Progenitor cell of endocrine pancreas (in vitro differentiated cells): ENCODE measurements at regions not wholly inside any gene's neighbourhood (a gene's known extent, or its start where the extent isn't known, plus 50 kb on each side); places are given as distances from the start of the nearest gene placed in this dataset.
"Not testable (repeated sequence)": the region's sequence is repeated elsewhere in the genome, so short reads cannot be mapped to it uniquely, and the experiment has no call there.

ENCODE experiments used
- DNase-seq: peaks from one replicate; pipeline ENCODE4 v3.0.0; 2021; ENCODE audit warnings: low spot score; ENCODE audit not compliant: unreplicated experiment
- H3K27ac Mint-ChIP-seq: 2 replicates; pipeline ENCODE4 v1.8.0; 2021; ENCODE audit warnings: mild to moderate bottlenecking, moderate library complexity, mixed read lengths
- H3K27me3 Mint-ChIP-seq: 2 replicates; pipeline ENCODE4 v1.8.0; 2021; ENCODE audit warnings: mixed read lengths
- H3K36me3 Mint-ChIP-seq: 2 replicates; pipeline ENCODE4 v1.8.0; 2022; ENCODE audit warnings: mixed read lengths; ENCODE audit not compliant: insufficient read depth
- H3K4me1 Mint-ChIP-seq: 2 replicates; pipeline ENCODE4 v1.8.0; 2021; ENCODE audit warnings: low read depth, mixed read lengths
- H3K4me3 Mint-ChIP-seq: 2 replicates; pipeline ENCODE4 v1.8.0; 2021; ENCODE audit warnings: low read depth, mild to moderate bottlenecking, moderate library complexity, mixed read lengths
- H3K9me3 Mint-ChIP-seq: 2 replicates; pipeline ENCODE4 v1.8.0; 2021; ENCODE audit warnings: low read depth, mixed read lengths
- CTCF ChIP-seq: fragments of 200-600 bp; sonication (generic); IDR thresholded peaks from one replicate; pipeline ENCODE4 v1.5.0; 2021; ENCODE audit warnings: antibody characterized with exemption, mild to moderate bottlenecking; ENCODE audit not compliant: unreplicated experiment

GRCh38 chr9:30065888-30066287 is 2318.6 kb upstream of the ACO1 start:
- TF ChIP-seq CTCF, result peak; percentile 29
- no peak for DNase-seq
- Mint-ChIP-seq H3K27ac (no peak overlapping the region), H3K27me3 (no peaks in the 10 kb centered on the region), H3K36me3 (no peaks in the 10 kb centered on the region), H3K4me3 (no peak overlapping the region), H3K4me1 (no peaks in the 10 kb centered on the region), H3K9me3 (no peaks in the 10 kb centered on the region)

- not testable (repeated sequence) for DNase-seq, H3K36me3 Mint-ChIP-seq, H3K4me1 Mint-ChIP-seq, H3K27me3 Mint-ChIP-seq, H3K27ac Mint-ChIP-seq, H3K4me3 Mint-ChIP-seq, H3K9me3 Mint-ChIP-seq
These were observed 2315.2 kb upstream of the ACO1 start for GRCh38 chr9:30069236-30069635.

GRCh38 chr9:30075022-30075421 is 2309.4 kb upstream of the ACO1 start:
- Mint-ChIP-seq H3K27me3 (no peaks in the 10 kb centered on the region), H3K9me3 (no peaks in the 10 kb centered on the region)

GRCh38 chr9:30075451-30076199 is 2308.8 kb upstream of the ACO1 start:
- TF ChIP-seq CTCF, result no peak
- Mint-ChIP-seq H3K9me3 (no peaks in the 10 kb centered on the region), H3K27me3 (no peaks in the 10 kb centered on the region), H3K27ac (no peak overlapping the region), H3K4me1 (peaks cover 1% of the 10 kb centered on the region), H3K36me3 (no peaks in the 10 kb centered on the region), H3K4me3 (no peak overlapping the region)
- no peak for DNase-seq

More at GRCh38 chr9:30075022-30075421, 2309.4 kb upstream of the ACO1 start:
- no peak overlapping the region for H3K4me3 Mint-ChIP-seq
- DNase-seq, result no peak
- H3K27ac Mint-ChIP-seq, result no peak overlapping the region
- no peaks in the 10 kb centered on the region for H3K36me3 Mint-ChIP-seq
- peaks cover 1% of the 10 kb centered on the region for H3K4me1 Mint-ChIP-seq
- TF ChIP-seq CTCF, result no peak

GRCh38 chr9:30078195-30078594 is 2306.2 kb upstream of the ACO1 start:
- Mint-ChIP-seq H3K4me1 (peaks cover 1% of the 10 kb centered on the region), H3K4me3 (no peak overlapping the region), H3K36me3 (no peaks in the 10 kb centered on the region), H3K9me3 (no peaks in the 10 kb centered on the region), H3K27ac (no peak overlapping the region), H3K27me3 (no peaks in the 10 kb centered on the region)
- DNase-seq, result no peak
- TF ChIP-seq CTCF, result no peak

GRCh38 chr9:30089428-30089827 is 2295.0 kb upstream of the ACO1 start:
- Mint-ChIP-seq H3K4me1 (peaks cover 3% of the 10 kb centered on the region), H3K27ac (no peak overlapping the region), H3K4me3 (no peak overlapping the region), H3K27me3 (no peaks in the 10 kb centered on the region), H3K9me3 (peaks cover 3% of the 10 kb centered on the region), H3K36me3 (no peaks in the 10 kb centered on the region)
- no peak for TF ChIP-seq CTCF
- no peak for DNase-seq
